ENCODE measurements at regions not wholly inside any gene's neighbourhood (a gene's known extent, or its start where the extent isn't known, plus 50 kb on each side); places are given as distances from the start of the nearest gene placed in this dataset.

- H3K9me3 Mint-ChIP-seq: no peaks in the 10 kb centered on the region
- H3K4me3 Mint-ChIP-seq: no peak overlapping the region
- H3K36me3 Mint-ChIP-seq (ENCODE audit: low read depth): no peaks in the 10 kb centered on the region
- H3K4me1 Mint-ChIP-seq (ENCODE audit: low read depth): peaks cover 11% of the 10 kb centered on the region
- no peak overlapping the region for H3K27ac Mint-ChIP-seq
- no peaks in the 10 kb centered on the region for H3K27me3 Mint-ChIP-seq
- intact Hi-C loops (cut with micrococcal nuclease): no loop called here
These were observed 188.0 kb upstream of the CDYL start for GRCh38 chr6:4588163-4588562.

- no peaks in the 10 kb centered on the region for H3K9me3 Mint-ChIP-seq
- no peaks in the 10 kb centered on the region for H3K27me3 Mint-ChIP-seq
- intact Hi-C loops (cut with micrococcal nuclease): no loop called here
- no peak overlapping the region for H3K4me3 Mint-ChIP-seq
- H3K27ac Mint-ChIP-seq: no peak overlapping the region
- peaks cover 15% of the 10 kb centered on the region for H3K4me1 Mint-ChIP-seq (ENCODE audit: low read depth)
- no peaks in the 10 kb centered on the region for H3K36me3 Mint-ChIP-seq (ENCODE audit: low read depth)
These were observed 189.0 kb upstream of the CDYL start for GRCh38 chr6:4587171-4587570.

GRCh38 chr6:4586469-4586859 lies 189.7 kb upstream of the CDYL start:
- no peaks in the 10 kb centered on the region for H3K27me3 Mint-ChIP-seq
- H3K9me3 Mint-ChIP-seq: peaks cover 5% of the 10 kb centered on the region
- intact Hi-C loops (cut with micrococcal nuclease): no loop called here
- H3K36me3 Mint-ChIP-seq (ENCODE audit: low read depth): no peaks in the 10 kb centered on the region
- H3K27ac Mint-ChIP-seq: no peak overlapping the region
- no peak overlapping the region for H3K4me3 Mint-ChIP-seq
- peaks cover 16% of the 10 kb centered on the region for H3K4me1 Mint-ChIP-seq (ENCODE audit: low read depth)

DNA sequence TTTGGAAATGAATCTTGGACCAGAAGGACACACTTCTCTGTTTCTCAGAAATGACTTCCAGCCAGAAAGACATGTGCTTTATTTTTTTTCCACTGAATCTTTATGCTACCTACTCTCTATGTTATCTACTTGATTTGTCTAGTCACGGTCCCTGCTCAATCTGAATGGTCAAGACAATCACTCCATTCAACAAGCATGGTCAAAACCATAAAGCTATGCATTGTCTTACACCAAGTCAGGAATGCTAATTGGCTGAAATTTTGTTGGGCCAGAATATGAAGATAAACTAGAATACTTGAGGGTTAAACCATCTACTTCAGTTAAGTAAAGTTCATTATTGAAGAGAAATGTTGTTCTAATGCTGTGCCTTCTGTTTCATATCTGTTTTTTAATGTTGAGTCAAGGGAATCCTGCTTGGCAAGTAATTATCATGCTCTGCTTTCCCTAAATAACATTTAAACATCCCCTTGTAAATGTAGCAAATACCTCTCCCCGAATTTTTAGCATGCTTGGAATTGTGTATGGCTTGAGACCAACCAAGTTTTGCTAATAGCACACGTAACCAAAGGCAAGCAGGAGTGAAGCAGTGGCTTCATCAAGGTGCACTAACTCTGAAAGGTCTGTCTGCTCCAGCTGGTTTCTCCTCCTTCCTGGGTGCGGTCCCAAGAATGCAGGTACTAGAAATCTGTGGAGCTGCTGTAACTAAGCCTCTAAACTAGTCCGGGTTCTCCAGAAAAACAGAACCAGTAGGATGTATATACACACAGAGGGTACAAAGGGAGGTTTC lies 190.3 kb upstream of the CDYL start:
- no peaks in the 10 kb centered on the region for H3K36me3 Mint-ChIP-seq (ENCODE audit: low read depth)
- H3K4me1 Mint-ChIP-seq (ENCODE audit: low read depth): peaks cover 18% of the 10 kb centered on the region
- intact Hi-C loops (cut with micrococcal nuclease): no loop called here
- H3K4me3 Mint-ChIP-seq: no peak overlapping the region
- no peaks in the 10 kb centered on the region for H3K27me3 Mint-ChIP-seq
- H3K9me3 Mint-ChIP-seq: peaks cover 7% of the 10 kb centered on the region
- H3K27ac Mint-ChIP-seq: no peak overlapping the region

GRCh38 chr6:4584801-4585200 lies 191.4 kb upstream of the CDYL start:
- intact Hi-C loops (cut with micrococcal nuclease): no loop called here
- H3K27ac Mint-ChIP-seq: no peak overlapping the region
- no peaks in the 10 kb centered on the region for H3K36me3 Mint-ChIP-seq (ENCODE audit: low read depth)
- H3K4me1 Mint-ChIP-seq (ENCODE audit: low read depth): peaks cover 18% of the 10 kb centered on the region
- no peaks in the 10 kb centered on the region for H3K27me3 Mint-ChIP-seq
- H3K9me3 Mint-ChIP-seq: peaks cover 7% of the 10 kb centered on the region
- no peak overlapping the region for H3K4me3 Mint-ChIP-seq

DNA sequence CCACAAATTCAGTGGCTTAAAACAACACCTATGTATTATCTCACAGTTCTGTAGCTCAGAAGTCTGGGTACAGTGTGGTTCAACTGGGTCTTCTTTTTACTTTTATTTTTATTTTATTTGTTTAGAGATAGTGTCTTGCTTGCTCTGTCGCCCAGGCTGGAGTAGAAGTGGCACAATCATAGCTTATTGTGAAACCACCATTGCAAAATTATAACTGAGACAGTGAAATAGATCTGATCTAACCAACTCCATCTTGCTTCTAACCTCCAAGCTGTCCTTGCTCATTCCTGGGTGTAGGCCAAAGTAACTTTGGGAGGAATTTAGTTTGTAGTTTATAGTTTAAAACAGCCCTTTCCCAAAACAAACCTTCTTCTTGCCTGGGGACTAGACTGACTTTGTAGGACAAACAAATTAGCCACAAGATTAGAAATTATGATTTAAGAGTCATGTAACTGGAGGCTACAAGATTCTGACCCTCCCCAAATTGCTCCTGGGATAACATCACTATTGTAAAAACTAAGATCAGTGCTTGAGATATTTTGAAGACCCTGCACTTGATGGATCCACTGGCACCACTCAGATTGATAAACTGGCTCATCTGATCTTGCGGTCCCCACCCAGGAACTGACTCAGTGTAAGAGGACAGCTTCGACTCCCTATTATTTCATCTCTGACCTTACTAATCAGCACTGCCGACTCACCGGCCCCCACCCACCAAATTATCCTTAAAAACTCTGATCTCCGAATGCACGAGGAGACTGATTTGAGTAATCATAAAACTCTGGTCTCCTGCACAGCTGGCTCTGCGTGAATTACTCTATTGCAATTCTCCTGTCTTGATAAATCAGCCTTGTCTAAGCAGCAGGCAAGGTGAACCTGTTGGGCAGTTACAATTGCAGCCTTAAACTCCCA lies 193.4 kb upstream of the CDYL start:
- Mint-ChIP-seq H3K36me3 (ENCODE audit: low read depth) (no peaks in the 10 kb centered on the region), H3K27me3 (no peaks in the 10 kb centered on the region), H3K9me3 (peaks cover 7% of the 10 kb centered on the region), H3K27ac (no peak overlapping the region), H3K4me1 (ENCODE audit: low read depth) (peaks cover 18% of the 10 kb centered on the region), H3K4me3 (no peak overlapping the region)
- intact Hi-C loops (cut with micrococcal nuclease): no loop called here

DNA sequence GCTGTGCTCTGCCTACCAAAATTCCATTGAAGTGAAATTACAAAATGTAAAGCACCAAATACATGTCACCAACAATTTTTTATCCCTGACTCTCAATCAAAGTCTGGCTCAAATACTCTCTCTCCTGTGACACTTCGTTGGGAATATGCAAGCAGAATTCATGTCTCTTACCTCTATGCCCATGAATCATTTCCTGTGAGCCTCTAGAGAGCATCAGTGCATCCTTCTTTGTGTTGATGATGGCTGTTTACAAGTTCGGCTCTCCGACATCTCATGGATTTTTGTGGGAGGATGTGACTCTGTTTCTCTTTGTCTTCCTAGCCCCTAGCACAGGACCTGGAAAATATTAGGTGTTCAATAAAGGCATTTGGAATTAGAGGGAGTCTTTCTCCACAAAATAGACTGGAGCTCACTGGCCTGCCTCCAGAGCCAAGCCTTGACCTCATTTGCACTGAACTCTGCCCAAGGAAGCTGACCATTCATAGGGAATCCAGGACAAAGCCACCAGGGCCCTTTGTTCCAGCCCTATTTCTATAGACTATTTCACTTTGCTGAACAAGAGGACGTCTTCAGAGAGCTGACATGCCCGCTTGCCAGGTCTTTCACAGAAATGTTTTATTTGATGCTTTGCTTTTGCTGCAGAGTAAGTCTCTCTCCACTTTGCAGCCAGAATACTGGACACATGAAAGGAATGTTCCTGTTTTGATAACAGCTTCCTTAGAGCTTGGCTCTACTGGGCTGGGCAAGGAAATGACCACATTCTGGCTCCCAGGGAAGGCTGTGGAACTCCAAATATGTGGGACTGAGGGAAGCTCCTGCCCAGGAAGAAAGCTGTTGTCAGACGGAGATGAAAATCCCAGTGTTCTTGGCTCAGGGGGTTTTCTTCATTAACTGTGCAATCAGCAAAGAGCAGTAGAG lies 194.5 kb upstream of the CDYL start:
- no peaks in the 10 kb centered on the region for H3K27me3 Mint-ChIP-seq
- no peak overlapping the region for H3K27ac Mint-ChIP-seq
- H3K36me3 Mint-ChIP-seq (ENCODE audit: low read depth): no peaks in the 10 kb centered on the region
- H3K4me1 Mint-ChIP-seq (ENCODE audit: low read depth): peaks cover 18% of the 10 kb centered on the region
- intact Hi-C loops (cut with micrococcal nuclease): no loop called here
- H3K9me3 Mint-ChIP-seq: peaks cover 7% of the 10 kb centered on the region
- H3K4me3 Mint-ChIP-seq: no peak overlapping the region

DNA sequence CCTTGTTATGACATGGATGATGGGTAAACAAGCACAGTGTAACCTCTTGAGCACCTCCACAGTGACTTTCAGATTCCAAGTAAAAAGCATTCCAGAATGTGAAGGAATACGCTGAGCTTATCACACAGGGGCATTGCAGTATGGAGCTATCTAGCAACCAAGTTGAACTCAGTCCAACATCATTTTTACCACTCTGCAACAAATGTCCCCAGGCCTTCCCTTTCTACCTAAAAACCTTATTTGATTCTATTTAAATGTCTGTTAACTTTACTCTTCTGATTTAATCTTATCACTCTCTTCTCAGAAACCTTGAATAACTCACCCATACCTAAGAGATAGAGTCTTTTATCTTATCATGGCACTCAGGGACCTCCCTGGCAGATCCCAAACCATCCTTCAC lies 195.8 kb upstream of the CDYL start:
- no peak overlapping the region for H3K4me3 Mint-ChIP-seq
- peaks cover 2% of the 10 kb centered on the region for H3K27me3 Mint-ChIP-seq
- H3K4me1 Mint-ChIP-seq (ENCODE audit: low read depth): peaks cover 18% of the 10 kb centered on the region
- no peaks in the 10 kb centered on the region for H3K36me3 Mint-ChIP-seq (ENCODE audit: low read depth)
- peaks cover 7% of the 10 kb centered on the region for H3K9me3 Mint-ChIP-seq
- intact Hi-C loops (cut with micrococcal nuclease): no loop called here
- H3K27ac Mint-ChIP-seq: no peak overlapping the region

DNA sequence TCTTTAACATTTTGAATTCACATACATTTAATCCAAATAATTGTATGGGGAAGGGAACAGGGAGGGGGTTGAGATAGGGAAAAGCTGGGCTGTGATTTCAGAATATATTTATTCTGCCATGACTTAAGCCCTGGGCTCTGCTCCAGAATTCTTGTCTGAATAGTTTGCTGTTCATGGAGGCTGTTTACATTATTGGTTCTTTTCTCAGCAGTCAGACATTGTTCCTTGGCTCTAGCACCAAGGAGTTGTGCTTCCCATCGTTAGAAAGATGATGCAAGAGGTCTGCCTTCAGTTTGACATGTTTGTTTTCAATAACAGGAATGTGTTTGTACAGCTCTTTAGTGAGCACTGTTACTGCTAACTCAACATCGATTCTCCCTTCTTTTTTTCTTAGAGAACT lies 198.8 kb upstream of the CDYL start:
- Mint-ChIP-seq H3K4me3 (no peak overlapping the region), H3K27me3 (peaks cover 2% of the 10 kb centered on the region)

GRCh38 chr6:4575714-4576113 lies 200.5 kb upstream of the CDYL start:
- no peak overlapping the region for H3K27ac Mint-ChIP-seq
- no peaks in the 10 kb centered on the region for H3K36me3 Mint-ChIP-seq (ENCODE audit: low read depth)
- intact Hi-C loops (cut with micrococcal nuclease): no loop called here
- H3K4me3 Mint-ChIP-seq: no peak overlapping the region
- H3K27me3 Mint-ChIP-seq: peaks cover 2% of the 10 kb centered on the region
- H3K4me1 Mint-ChIP-seq (ENCODE audit: low read depth): no peaks in the 10 kb centered on the region
- H3K9me3 Mint-ChIP-seq: peaks cover 22% of the 10 kb centered on the region

More for the DNA sequence above, 198.8 kb upstream of the CDYL start:
- no peaks in the 10 kb centered on the region for H3K36me3 Mint-ChIP-seq (ENCODE audit: low read depth)
- H3K4me1 Mint-ChIP-seq (ENCODE audit: low read depth): peaks cover 10% of the 10 kb centered on the region
- intact Hi-C loops (cut with micrococcal nuclease): no loop called here
- peaks cover 15% of the 10 kb centered on the region for H3K9me3 Mint-ChIP-seq
- H3K27ac Mint-ChIP-seq: no peak overlapping the region

DNA sequence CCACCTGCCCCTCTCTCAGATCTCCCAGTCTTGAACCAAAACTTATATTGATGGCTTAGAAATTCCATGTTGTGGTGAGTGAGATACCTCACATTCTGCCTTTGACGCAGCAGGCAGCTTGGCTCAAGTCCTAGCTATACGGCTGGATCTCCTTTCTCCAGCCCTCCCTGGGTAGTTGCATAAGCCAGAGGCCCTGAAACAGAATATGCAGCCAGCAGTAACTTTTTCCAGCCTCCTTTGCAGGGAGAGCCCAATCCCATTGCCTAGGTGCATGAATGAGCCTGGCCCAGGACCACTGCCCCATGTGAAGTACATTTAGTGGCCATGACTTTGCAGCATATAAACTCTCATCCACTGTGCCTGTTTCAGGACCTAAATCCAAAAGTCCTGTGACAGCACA lies 202.2 kb upstream of the CDYL start:
- intact Hi-C loops (cut with micrococcal nuclease): no loop called here
- peaks cover 28% of the 10 kb centered on the region for H3K9me3 Mint-ChIP-seq
- H3K4me3 Mint-ChIP-seq: no peak overlapping the region
- no peaks in the 10 kb centered on the region for H3K36me3 Mint-ChIP-seq (ENCODE audit: low read depth)
- H3K4me1 Mint-ChIP-seq (ENCODE audit: low read depth): no peaks in the 10 kb centered on the region
- H3K27me3 Mint-ChIP-seq: peaks cover 2% of the 10 kb centered on the region
- H3K27ac Mint-ChIP-seq: no peak overlapping the region

GRCh38 chr6:4571011-4571410 lies 205.2 kb upstream of the CDYL start:
- intact Hi-C loops (cut with micrococcal nuclease): no loop called here
- Mint-ChIP-seq H3K27ac (no peak overlapping the region), H3K4me1 (ENCODE audit: low read depth) (no peaks in the 10 kb centered on the region), H3K9me3 (peaks cover 28% of the 10 kb centered on the region), H3K27me3 (peaks cover under 1% of the 10 kb centered on the region), H3K4me3 (no peak overlapping the region), H3K36me3 (ENCODE audit: low read depth) (no peaks in the 10 kb centered on the region)

DNA sequence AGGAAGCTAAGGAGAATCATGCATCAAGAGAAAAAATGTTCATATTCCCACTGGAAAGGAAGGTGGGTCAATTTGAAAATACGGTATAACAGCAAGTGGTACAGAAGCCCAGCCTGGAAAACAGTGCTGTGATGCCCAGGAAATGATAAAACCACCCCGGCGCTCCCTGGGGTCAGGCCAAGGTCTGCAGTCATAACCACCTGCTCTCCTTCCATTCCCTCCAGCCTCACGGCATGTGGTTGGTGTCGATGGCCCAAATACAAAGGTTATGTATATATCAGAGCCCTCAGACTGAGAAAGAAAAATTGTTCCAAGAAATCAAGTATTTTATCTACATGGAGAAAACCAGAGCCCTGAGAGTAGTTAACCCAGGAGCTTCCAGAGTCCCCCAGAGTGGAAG lies 208.1 kb upstream of the CDYL start:
- Mint-ChIP-seq H3K4me1 (ENCODE audit: low read depth) (no peaks in the 10 kb centered on the region), H3K4me3 (no peak overlapping the region), H3K27ac (no peak overlapping the region), H3K9me3 (peaks cover 20% of the 10 kb centered on the region), H3K27me3 (peaks cover 2% of the 10 kb centered on the region), H3K36me3 (ENCODE audit: low read depth) (no peaks in the 10 kb centered on the region)
- intact Hi-C loops (cut with micrococcal nuclease): no loop called here

- no peaks in the 10 kb centered on the region for H3K4me1 Mint-ChIP-seq (ENCODE audit: low read depth)
- no peaks in the 10 kb centered on the region for H3K36me3 Mint-ChIP-seq (ENCODE audit: low read depth)
- intact Hi-C loops (cut with micrococcal nuclease): no loop called here
- H3K27ac Mint-ChIP-seq: no peak overlapping the region
- peaks cover 20% of the 10 kb centered on the region for H3K9me3 Mint-ChIP-seq
- peaks cover 2% of the 10 kb centered on the region for H3K27me3 Mint-ChIP-seq
- H3K4me3 Mint-ChIP-seq: no peak overlapping the region
These were observed 209.1 kb upstream of the CDYL start for GRCh38 chr6:4567141-4567540.
